ENCODE measurements at regions not wholly inside any gene's neighbourhood (a gene's known extent, or its start where the extent isn't known, plus 50 kb on each side); places are given as distances from the start of the nearest gene placed in this dataset.
"Not testable (repeated sequence)": the region's sequence is repeated elsewhere in the genome, so short reads cannot be mapped to it uniquely, and the experiment has no call there.

DNA sequence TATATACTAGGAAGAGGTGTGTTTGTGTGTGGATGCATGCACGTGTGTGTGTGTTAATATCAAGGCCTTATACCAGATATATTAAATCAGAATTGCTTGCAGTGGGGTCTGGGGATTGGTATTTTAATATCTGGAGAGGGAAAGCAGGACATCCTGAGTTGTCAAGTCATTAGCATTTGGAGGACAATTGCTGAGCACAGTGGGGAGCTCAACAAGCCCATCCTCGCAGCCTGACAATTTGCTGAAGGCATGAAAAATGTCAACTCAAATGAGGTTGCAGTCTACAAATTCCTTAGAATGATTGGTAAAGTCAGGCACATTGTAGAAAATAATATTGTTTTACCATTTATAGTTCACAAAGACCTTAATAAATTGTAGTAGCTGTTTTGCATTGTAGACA, 627.4 kb downstream of the LRRC70 start:
- POLR2A ChIA-PET = no interaction called here
- H3K4me3 ChIP-seq (ENCODE audit: low read depth, low read length) = no peak overlapping the region
- no peaks in the 10 kb centered on the region for H3K27me3 ChIP-seq (replicated peaks; ENCODE audit: control insufficient read depth, insufficient read depth, low read length)
- no peaks in the 10 kb centered on the region for H3K4me1 Mint-ChIP-seq (ENCODE audit: low read depth, unreplicated experiment)
- TF ChIP-seq, protein P1, sequence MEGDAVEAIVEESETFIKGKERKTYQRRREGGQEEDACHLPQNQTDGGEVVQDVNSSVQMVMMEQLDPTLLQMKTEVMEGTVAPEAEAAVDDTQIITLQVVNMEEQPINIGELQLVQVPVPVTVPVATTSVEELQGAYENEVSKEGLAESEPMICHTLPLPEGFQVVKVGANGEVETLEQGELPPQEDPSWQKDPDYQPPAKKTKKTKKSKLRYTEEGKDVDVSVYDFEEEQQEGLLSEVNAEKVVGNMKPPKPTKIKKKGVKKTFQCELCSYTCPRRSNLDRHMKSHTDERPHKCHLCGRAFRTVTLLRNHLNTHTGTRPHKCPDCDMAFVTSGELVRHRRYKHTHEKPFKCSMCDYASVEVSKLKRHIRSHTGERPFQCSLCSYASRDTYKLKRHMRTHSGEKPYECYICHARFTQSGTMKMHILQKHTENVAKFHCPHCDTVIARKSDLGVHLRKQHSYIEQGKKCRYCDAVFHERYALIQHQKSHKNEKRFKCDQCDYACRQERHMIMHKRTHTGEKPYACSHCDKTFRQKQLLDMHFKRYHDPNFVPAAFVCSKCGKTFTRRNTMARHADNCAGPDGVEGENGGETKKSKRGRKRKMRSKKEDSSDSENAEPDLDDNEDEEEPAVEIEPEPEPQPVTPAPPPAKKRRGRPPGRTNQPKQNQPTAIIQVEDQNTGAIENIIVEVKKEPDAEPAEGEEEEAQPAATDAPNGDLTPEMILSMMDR (IDR thresholded peaks at IDR 0.05; ENCODE audit: insufficient read depth in 1 of 2, low read depth in 1 of 2, low read length in 1 of 2, severe bottlenecking in 1 of 2, unreplicated experiment in 1 of 2) = no peak
- H3K36me3 ChIP-seq (ENCODE audit: control insufficient read depth, insufficient read depth, low read length) = no peaks in the 10 kb centered on the region
- H3K9me3 Mint-ChIP-seq (ENCODE audit: unreplicated experiment) = peaks cover 13% of the 10 kb centered on the region
- H3K36me3 Mint-ChIP-seq (ENCODE audit: insufficient read depth, unreplicated experiment) = no peaks in the 10 kb centered on the region
- CTCF ChIA-PET = no interaction called here
- no peak overlapping the region for H3K27ac Mint-ChIP-seq (ENCODE audit: unreplicated experiment)
- H3K4me1 ChIP-seq = no peaks in the 10 kb centered on the region
- no peaks in the 10 kb centered on the region for H3K9me3 ChIP-seq
- H3K27me3 Mint-ChIP-seq (ENCODE audit: insufficient read depth, unreplicated experiment) = no peaks in the 10 kb centered on the region
- no peak for DNase-seq
- intact Hi-C loops (cut with micrococcal nuclease; ENCODE audit: unreplicated experiment) = no loop called here
- H3K4me3 Mint-ChIP-seq (ENCODE audit: unreplicated experiment) = no peak overlapping the region
- BruUV-seq (replicated peaks) = no TSS peak

DNA sequence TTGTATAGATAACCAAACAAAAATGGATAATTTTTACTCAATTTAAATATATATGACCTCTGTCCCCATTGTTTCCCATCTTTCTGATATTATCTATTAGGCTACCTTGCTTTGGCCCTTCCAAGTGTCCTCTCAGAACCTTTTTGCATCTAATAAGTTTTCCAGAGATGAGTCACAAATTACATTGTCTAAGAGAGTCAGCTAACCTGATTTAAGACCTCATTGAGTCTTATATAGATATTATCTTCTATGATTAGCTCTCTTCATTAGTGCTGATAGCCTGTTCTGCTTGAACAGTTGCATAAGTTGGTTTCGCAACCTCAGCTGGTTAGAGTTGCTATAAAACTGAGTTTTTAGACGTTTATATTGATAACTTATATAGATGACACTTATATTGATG, 623.1 kb downstream of the LRRC70 start:
- Mint-ChIP-seq H3K36me3 (ENCODE audit: insufficient read depth, unreplicated experiment) (no peaks in the 10 kb centered on the region), H3K9me3 (ENCODE audit: unreplicated experiment) (peaks cover 13% of the 10 kb centered on the region), H3K4me3 (ENCODE audit: unreplicated experiment) (no peak overlapping the region), H3K27ac (ENCODE audit: unreplicated experiment) (no peak overlapping the region), H3K27me3 (ENCODE audit: insufficient read depth, unreplicated experiment) (no peaks in the 10 kb centered on the region), H3K4me1 (ENCODE audit: low read depth, unreplicated experiment) (no peaks in the 10 kb centered on the region)
- Histone ChIP-seq H3K36me3 (ENCODE audit: control insufficient read depth, insufficient read depth, low read length) (no peaks in the 10 kb centered on the region), H3K27me3 (replicated peaks; ENCODE audit: control insufficient read depth, insufficient read depth, low read length) (no peaks in the 10 kb centered on the region), H3K9me3 (no peaks in the 10 kb centered on the region; the same call in 1 of the 2 replicates), H3K4me3 (ENCODE audit: low read depth, low read length) (no peak overlapping the region), H3K4me1 (no peaks in the 10 kb centered on the region)
- intact Hi-C loops (cut with micrococcal nuclease; ENCODE audit: unreplicated experiment) = no loop called here
- no peak for DNase-seq
- BruUV-seq (replicated peaks) = no TSS peak
- POLR2A ChIA-PET = no interaction called here
- CTCF ChIA-PET = no interaction called here
- TF ChIP-seq, protein P1 (IDR thresholded peaks at IDR 0.05; ENCODE audit: insufficient read depth in 1 of 2, low read depth in 1 of 2, low read length in 1 of 2, severe bottlenecking in 1 of 2, unreplicated experiment in 1 of 2) = no peak

DNA sequence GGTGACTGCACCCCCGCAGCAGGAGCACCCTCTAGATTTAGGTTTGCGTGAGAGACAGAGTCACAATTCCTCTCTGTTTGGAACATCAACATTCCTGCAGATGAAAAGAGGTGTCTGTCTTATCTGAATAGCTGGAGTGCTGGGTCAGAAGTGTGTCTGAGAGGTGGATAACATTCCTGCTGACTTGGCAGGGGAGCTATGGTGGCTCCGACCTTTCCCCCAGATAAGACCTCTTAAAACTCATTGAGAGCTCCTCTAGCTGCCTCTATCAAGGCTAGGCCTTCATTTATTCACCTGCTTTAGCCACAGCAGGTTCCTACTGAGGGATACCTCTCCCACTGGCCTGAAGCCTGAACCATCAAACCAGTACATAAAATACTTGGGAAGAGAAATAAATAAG, 615.5 kb downstream of the LRRC70 start:
- Mint-ChIP-seq H3K36me3 (ENCODE audit: insufficient read depth, unreplicated experiment) (no peaks in the 10 kb centered on the region), H3K4me1 (ENCODE audit: low read depth, unreplicated experiment) (no peaks in the 10 kb centered on the region), H3K9me3 (ENCODE audit: unreplicated experiment) (no peaks in the 10 kb centered on the region), H3K4me3 (ENCODE audit: unreplicated experiment) (no peak overlapping the region), H3K27ac (ENCODE audit: unreplicated experiment) (no peak overlapping the region), H3K27me3 (ENCODE audit: insufficient read depth, unreplicated experiment) (no peaks in the 10 kb centered on the region)
- TF ChIP-seq, protein P1 (IDR thresholded peaks at IDR 0.05; ENCODE audit: insufficient read depth in 1 of 2, low read depth in 1 of 2, low read length in 1 of 2, severe bottlenecking in 1 of 2, unreplicated experiment in 1 of 2) = no peak
- no peaks in the 10 kb centered on the region; the same call in 1 of the 2 replicates for H3K9me3 ChIP-seq
- H3K4me3 ChIP-seq (ENCODE audit: low read depth, low read length) = no peak overlapping the region
- intact Hi-C loops (cut with micrococcal nuclease; ENCODE audit: unreplicated experiment) = no loop called here
- DNase-seq = no peak
- CTCF ChIA-PET = no interaction called here
- no peaks in the 10 kb centered on the region for H3K27me3 ChIP-seq (replicated peaks; ENCODE audit: control insufficient read depth, insufficient read depth, low read length)
- H3K4me1 ChIP-seq = peaks cover 3% of the 10 kb centered on the region; the same call in 1 of the 2 replicates
- POLR2A ChIA-PET = no interaction called here
- BruUV-seq (replicated peaks) = no TSS peak
- H3K36me3 ChIP-seq (ENCODE audit: control insufficient read depth, insufficient read depth, low read length) = no peaks in the 10 kb centered on the region

DNA sequence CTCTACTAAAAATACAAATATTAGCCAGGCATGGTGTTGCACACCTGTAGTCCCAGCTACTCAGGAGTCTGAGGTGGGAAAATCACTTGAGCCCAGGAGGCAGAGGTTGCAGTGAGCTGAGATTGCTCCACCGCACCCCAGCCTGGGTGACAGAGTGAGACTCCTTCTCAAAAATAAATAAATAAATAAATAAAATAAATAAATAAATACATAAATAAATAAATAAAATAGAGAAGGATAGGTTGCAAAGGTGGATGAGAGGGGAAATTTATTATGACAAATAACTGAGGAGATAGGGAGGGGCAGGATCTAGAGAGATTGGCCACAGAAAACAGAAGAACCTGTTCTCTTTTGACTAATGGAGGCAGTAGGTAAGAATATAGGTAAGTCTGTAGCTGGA, 601.6 kb downstream of the LRRC70 start:
- BruUV-seq (replicated peaks); H3K4me3 Mint-ChIP-seq (ENCODE audit: unreplicated experiment); H3K27me3 ChIP-seq (replicated peaks; ENCODE audit: control insufficient read depth, insufficient read depth, low read length); CTCF ChIA-PET; H3K4me3 ChIP-seq (ENCODE audit: low read depth, low read length); H3K27me3 Mint-ChIP-seq (ENCODE audit: insufficient read depth, unreplicated experiment); H3K36me3 ChIP-seq (ENCODE audit: control insufficient read depth, insufficient read depth, low read length); H3K27ac Mint-ChIP-seq (ENCODE audit: unreplicated experiment); H3K4me1 Mint-ChIP-seq (ENCODE audit: low read depth, unreplicated experiment); POLR2A ChIA-PET; H3K36me3 Mint-ChIP-seq (ENCODE audit: insufficient read depth, unreplicated experiment); H3K4me1 ChIP-seq; H3K9me3 ChIP-seq; DNase-seq; intact Hi-C loops (cut with micrococcal nuclease; ENCODE audit: unreplicated experiment): not testable (repeated sequence)
- H3K9me3 Mint-ChIP-seq (ENCODE audit: unreplicated experiment) = peaks cover 19% of the 10 kb centered on the region
